ENCODE measurements at regions not wholly inside any gene's neighbourhood (a gene's known extent, or its start where the extent isn't known, plus 50 kb on each side); places are given as distances from the start of the nearest gene placed in this dataset.

GRCh38 chr2:23015651-23016200 lies 369.3 kb upstream of the KLHL29 start:
- Histone ChIP-seq H3K36me3 (ENCODE audit: control insufficient read depth, insufficient read depth, low read length) (no peaks in the 10 kb centered on the region), H3K27me3 (ENCODE audit: control insufficient read depth, insufficient read depth, low read length) (no peaks in the 10 kb centered on the region), H3K4me3 (ENCODE audit: low read depth, low read length) (no peak overlapping the region)
- DNase-seq (ENCODE audit: low read depth) = no peak
- TF ChIP-seq, protein P1, sequence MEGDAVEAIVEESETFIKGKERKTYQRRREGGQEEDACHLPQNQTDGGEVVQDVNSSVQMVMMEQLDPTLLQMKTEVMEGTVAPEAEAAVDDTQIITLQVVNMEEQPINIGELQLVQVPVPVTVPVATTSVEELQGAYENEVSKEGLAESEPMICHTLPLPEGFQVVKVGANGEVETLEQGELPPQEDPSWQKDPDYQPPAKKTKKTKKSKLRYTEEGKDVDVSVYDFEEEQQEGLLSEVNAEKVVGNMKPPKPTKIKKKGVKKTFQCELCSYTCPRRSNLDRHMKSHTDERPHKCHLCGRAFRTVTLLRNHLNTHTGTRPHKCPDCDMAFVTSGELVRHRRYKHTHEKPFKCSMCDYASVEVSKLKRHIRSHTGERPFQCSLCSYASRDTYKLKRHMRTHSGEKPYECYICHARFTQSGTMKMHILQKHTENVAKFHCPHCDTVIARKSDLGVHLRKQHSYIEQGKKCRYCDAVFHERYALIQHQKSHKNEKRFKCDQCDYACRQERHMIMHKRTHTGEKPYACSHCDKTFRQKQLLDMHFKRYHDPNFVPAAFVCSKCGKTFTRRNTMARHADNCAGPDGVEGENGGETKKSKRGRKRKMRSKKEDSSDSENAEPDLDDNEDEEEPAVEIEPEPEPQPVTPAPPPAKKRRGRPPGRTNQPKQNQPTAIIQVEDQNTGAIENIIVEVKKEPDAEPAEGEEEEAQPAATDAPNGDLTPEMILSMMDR (IDR thresholded peaks at IDR 0.05; ENCODE audit: insufficient read depth, low read length, poor library complexity, severe bottlenecking) = no peak

- Histone ChIP-seq H3K36me3 (ENCODE audit: control insufficient read depth, insufficient read depth, low read length) (no peaks in the 10 kb centered on the region), H3K27me3 (ENCODE audit: control insufficient read depth, insufficient read depth, low read length) (no peaks in the 10 kb centered on the region), H3K4me3 (ENCODE audit: low read depth, low read length) (no peak overlapping the region)
- DNase-seq (ENCODE audit: low read depth) = no peak
- TF ChIP-seq, protein P1 (IDR thresholded peaks at IDR 0.05; ENCODE audit: insufficient read depth, low read length, poor library complexity, severe bottlenecking) = no peak
Observed at GRCh38 chr2:23019476-23019875, 365.5 kb upstream of the KLHL29 start.

GRCh38 chr2:23020659-23021058 lies 364.3 kb upstream of the KLHL29 start:
- no peak overlapping the region for H3K4me3 ChIP-seq (ENCODE audit: low read depth, low read length)
- no peaks in the 10 kb centered on the region for H3K27me3 ChIP-seq (ENCODE audit: control insufficient read depth, insufficient read depth, low read length)
- TF ChIP-seq, protein P1 (IDR thresholded peaks at IDR 0.05; ENCODE audit: insufficient read depth, low read length, poor library complexity, severe bottlenecking) = no peak
- DNase-seq (ENCODE audit: low read depth) = no peak
- no peaks in the 10 kb centered on the region for H3K36me3 ChIP-seq (ENCODE audit: control insufficient read depth, insufficient read depth, low read length)

GRCh38 chr2:23021311-23022120 lies 363.5 kb upstream of the KLHL29 start:
- DNase-seq (ENCODE audit: low read depth) = no peak
- Histone ChIP-seq H3K36me3 (ENCODE audit: control insufficient read depth, insufficient read depth, low read length) (no peaks in the 10 kb centered on the region), H3K4me3 (ENCODE audit: low read depth, low read length) (no peak overlapping the region), H3K27me3 (ENCODE audit: control insufficient read depth, insufficient read depth, low read length) (no peaks in the 10 kb centered on the region)
- TF ChIP-seq, protein P1 (IDR thresholded peaks at IDR 0.05; ENCODE audit: insufficient read depth, low read length, poor library complexity, severe bottlenecking) = no peak

- TF ChIP-seq, protein P1 (IDR thresholded peaks at IDR 0.05; ENCODE audit: insufficient read depth, low read length, poor library complexity, severe bottlenecking) = no peak
- no peak overlapping the region for H3K4me3 ChIP-seq (ENCODE audit: low read depth, low read length)
- no peaks in the 10 kb centered on the region for H3K27me3 ChIP-seq (ENCODE audit: control insufficient read depth, insufficient read depth, low read length)
- DNase-seq (ENCODE audit: low read depth) = no peak
- no peaks in the 10 kb centered on the region for H3K36me3 ChIP-seq (ENCODE audit: control insufficient read depth, insufficient read depth, low read length)
Observed at GRCh38 chr2:23023722-23024121, 361.3 kb upstream of the KLHL29 start.

Measured in kidney epithelial cell (primary cell).